ENCODE measurements at regions not wholly inside any gene's neighbourhood (a gene's known extent, or its start where the extent isn't known, plus 50 kb on each side); places are given as distances from the start of the nearest gene placed in this dataset.

DNA sequence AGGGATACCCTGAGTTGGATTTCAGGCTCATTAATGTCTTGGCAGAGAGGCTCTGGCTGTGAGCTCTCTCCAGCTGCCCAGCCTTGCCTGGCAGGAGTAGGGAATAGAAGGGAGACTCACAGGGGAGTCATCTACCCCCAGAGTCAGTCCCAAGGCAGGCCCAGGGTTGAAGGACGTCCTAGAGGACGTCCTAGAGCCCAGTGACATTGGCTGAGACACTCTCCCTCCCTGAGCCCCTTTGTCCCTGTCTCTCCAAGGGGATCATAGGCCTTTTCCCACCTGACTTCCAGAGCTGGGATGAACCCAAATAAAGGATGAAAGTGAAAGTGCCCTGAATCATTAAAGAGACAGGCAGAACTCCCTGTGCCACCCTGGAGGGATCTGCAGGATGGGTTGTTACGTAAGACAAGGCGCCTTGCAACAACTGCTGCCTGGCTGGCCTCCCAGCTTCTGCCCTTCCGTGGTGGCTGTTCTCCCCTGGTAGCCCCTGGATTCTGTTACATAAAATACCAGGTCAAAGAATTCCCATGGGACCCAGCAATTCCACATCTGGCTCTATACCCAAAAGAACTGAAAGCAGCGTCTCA lies 53.6 kb upstream of the SIRPA start:
- TF ChIP-seq CTCF (conservative IDR thresholded peaks at IDR 0.05; ENCODE audit: low read depth, low read length) = no peak
- TF ChIP-seq MXI1 (IDR thresholded peaks at IDR 0.05; ENCODE audit: borderline replicate concordance, low read depth, low read length) = no peak
- no peak for TF ChIP-seq POLR2A (IDR thresholded peaks at IDR 0.05; ENCODE audit: low read depth, low read length)
- TF ChIP-seq ELK1 (IDR thresholded peaks at IDR 0.05; ENCODE audit: borderline replicate concordance, low read depth, low read length) = no peak
- TF ChIP-seq CEBPB (IDR thresholded peaks at IDR 0.05; ENCODE audit: low read depth, low read length) = peak; percentile 72
- no peak for TF ChIP-seq SMC3 (IDR thresholded peaks at IDR 0.05; ENCODE audit: low read depth, low read length)
- no peak for TF ChIP-seq RCOR1 (IDR thresholded peaks at IDR 0.05; ENCODE audit: insufficient replicate concordance, low read length)
- TF ChIP-seq RAD21 (IDR thresholded peaks at IDR 0.05; ENCODE audit: low read length) = no peak
- no peak for TF ChIP-seq CHD1 (IDR thresholded peaks at IDR 0.05; ENCODE audit: low read depth, low read length)
- TF ChIP-seq FOS (IDR thresholded peaks at IDR 0.05; ENCODE audit: low read depth, low read length) = no peak
- TF ChIP-seq, protein P1, sequence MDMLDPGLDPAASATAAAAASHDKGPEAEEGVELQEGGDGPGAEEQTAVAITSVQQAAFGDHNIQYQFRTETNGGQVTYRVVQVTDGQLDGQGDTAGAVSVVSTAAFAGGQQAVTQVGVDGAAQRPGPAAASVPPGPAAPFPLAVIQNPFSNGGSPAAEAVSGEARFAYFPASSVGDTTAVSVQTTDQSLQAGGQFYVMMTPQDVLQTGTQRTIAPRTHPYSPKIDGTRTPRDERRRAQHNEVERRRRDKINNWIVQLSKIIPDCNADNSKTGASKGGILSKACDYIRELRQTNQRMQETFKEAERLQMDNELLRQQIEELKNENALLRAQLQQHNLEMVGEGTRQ (IDR thresholded peaks at IDR 0.05; ENCODE audit: low read depth, low read length) = no peak
- no peak for TF ChIP-seq MAFK (IDR thresholded peaks at IDR 0.05; ENCODE audit: low read depth, low read length)
- no peak for TF ChIP-seq NFE2L2 (IDR thresholded peaks at IDR 0.05; ENCODE audit: low read depth, low read length)
- no peak for TF ChIP-seq RFX5 (IDR thresholded peaks at IDR 0.05; ENCODE audit: low read depth, low read length)

Data from IMR-90 (cell line).